Fibroblast of villous mesenchyme (primary cell): ENCODE measurements at regions not wholly inside any gene's neighbourhood (a gene's known extent, or its start where the extent isn't known, plus 50 kb on each side); places are given as distances from the start of the nearest gene placed in this dataset.
A peak's percentile ranks its signal among the peaks of the same experiment; 100 is the strongest.

Experiments
- DNase-seq: peaks from one replicate; pipeline ENCODE4 v3.0.0-alpha.2; 2010; ENCODE audit warnings: low read depth
- H3K4me3 ChIP-seq: 2 replicates; pipeline ENCODE4 v1.5.1; 2011; ENCODE audit warnings: low read depth, mild to moderate bottlenecking, low read length
- CTCF ChIP-seq: IDR thresholded peaks from 2 replicates; pipeline ENCODE4 v1.5.1; 2012; ENCODE audit warnings: low read depth, mild to moderate bottlenecking, low read length; ENCODE audit not compliant: insufficient read depth

GRCh38 chr6:137358273-137358672 is 135.9 kb downstream of the OLIG3 start:
- DNase-seq, result no peak
- no peak for TF ChIP-seq CTCF
- H3K4me3 ChIP-seq, result no peak overlapping the region

- H3K4me3 ChIP-seq, result no peak overlapping the region
- no peak for DNase-seq
- no peak for TF ChIP-seq CTCF
Measured at GRCh38 chr6:137357948-137358266, 136.3 kb downstream of the OLIG3 start.

- TF ChIP-seq CTCF, result no peak
- no peak for DNase-seq
Measured at GRCh38 chr6:137357263-137357947, 136.8 kb downstream of the OLIG3 start.

GRCh38 chr6:137353842-137354397 is 134.7 kb upstream of the IFNGR1 start:
- no peak for TF ChIP-seq CTCF
- no peak for DNase-seq

More at GRCh38 chr6:137357263-137357947, 136.8 kb downstream of the OLIG3 start:
- H3K4me3 ChIP-seq, result no peak overlapping the region

GRCh38 chr6:137353346-137353745 is 134.2 kb upstream of the IFNGR1 start:
- DNase-seq, result no peak
- TF ChIP-seq CTCF, result no peak
- H3K4me3 ChIP-seq, result no peak overlapping the region

More at GRCh38 chr6:137353842-137354397, 134.7 kb upstream of the IFNGR1 start:
- H3K4me3 ChIP-seq, result no peak overlapping the region

- no peak for TF ChIP-seq CTCF
- H3K4me3 ChIP-seq, result no peak overlapping the region
- no peak for DNase-seq
Measured at GRCh38 chr6:137352859-137353258, 133.7 kb upstream of the IFNGR1 start.

- H3K4me3 ChIP-seq, result no peak overlapping the region
- DNase-seq, result peak; percentile 25
- no peak for TF ChIP-seq CTCF
Measured at GRCh38 chr6:137351890-137352289, 132.7 kb upstream of the IFNGR1 start.
